ENCODE measurements at regions not wholly inside any gene's neighbourhood (a gene's known extent, or its start where the extent isn't known, plus 50 kb on each side); places are given as distances from the start of the nearest gene placed in this dataset.
A peak's percentile ranks its signal among the peaks of the same experiment; 100 is the strongest.

DNA sequence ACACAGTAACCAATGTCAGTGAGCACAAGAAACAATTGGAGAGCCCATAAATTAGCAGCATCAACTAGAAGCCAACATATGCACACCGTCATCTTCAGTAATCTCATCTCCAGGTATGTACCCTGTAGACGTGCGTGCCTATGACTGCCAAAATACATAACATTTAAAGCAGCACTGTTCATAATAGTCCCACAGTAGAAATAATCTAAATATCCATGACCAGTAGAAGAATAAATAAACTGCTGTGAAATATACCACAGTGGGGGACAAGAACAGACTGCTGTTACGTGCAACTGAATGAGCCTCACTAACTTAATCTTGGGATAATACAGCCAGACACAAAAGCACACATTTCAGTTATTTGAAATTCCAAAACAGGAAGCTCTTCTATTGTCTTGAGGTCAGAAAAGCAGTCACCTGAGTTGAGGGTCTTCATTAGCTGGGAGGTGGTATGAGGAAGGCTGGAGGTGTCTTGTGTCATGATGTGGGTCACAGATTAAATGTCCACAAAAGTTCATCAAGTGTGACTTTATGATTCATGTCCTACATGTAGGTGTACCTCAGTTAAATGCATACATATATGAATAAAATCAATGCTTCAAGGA lies 454.2 kb upstream of the AKR1E2 start:
- no peak for DNase-seq
- ATAC-seq (ENCODE audit: low read depth in 2 of 2) = no peak
- Mint-ChIP-seq H3K27ac (peak overlapping the region in 1 of 3 donors; percentile 11), H3K36me3 (no peaks in the 10 kb centered on the region), H3K9me3 (peaks cover 0 to 2% (median 0%) of the 10 kb centered on the region in 7 donors), H3K4me1 (peaks cover 0 to 2% (median 0%) of the 10 kb centered on the region in 4 donors), H3K27me3 (peaks cover 17% of the 10 kb centered on the region), H3K4me3 (no peak overlapping the region)
- Histone ChIP-seq H3K4me3 (ENCODE audit: low read depth, low read length) (no peak overlapping the region), H3K27me3 (ENCODE audit: control insufficient read depth, insufficient read depth, low read length) (peaks cover 2% of the 10 kb centered on the region), H3K4me1 (ENCODE audit: control insufficient read depth, insufficient read depth, low read length, poor library complexity, severe bottlenecking) (no peaks in the 10 kb centered on the region), H3K27ac (ENCODE audit: insufficient read depth, low read length, poor library complexity, severe bottlenecking) (no peak overlapping the region), H3K9me3 (ENCODE audit: control insufficient read depth in 2 of 2, low read length in 2 of 2) (no peaks in the 10 kb centered on the region), H3K36me3 (ENCODE audit: control insufficient read depth, insufficient read depth, low read length) (no peaks in the 10 kb centered on the region)

DNA sequence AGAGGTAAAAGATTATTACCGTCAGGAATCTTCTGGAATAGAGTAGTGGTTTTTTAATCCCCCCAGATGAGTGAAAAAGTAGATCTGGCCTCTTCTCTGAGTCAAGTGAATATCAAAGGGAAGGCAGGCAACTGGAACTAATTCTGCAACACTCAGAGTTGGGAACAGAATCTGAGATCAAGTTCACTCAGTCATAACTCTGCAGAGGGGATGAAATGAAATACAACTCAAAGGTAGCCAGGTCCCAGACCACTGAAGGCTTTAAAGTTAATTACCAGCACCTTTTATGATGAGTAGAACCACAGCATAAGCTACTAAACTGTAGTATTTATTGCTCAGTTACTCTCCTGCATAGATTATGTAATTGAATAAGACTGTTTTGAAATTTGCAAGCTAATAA lies 455.6 kb upstream of the AKR1E2 start:
- DNase-seq (no peak), ATAC-seq (ENCODE audit: low read depth in 2 of 2) (no peak)
- Histone ChIP-seq H3K36me3 (ENCODE audit: control insufficient read depth, insufficient read depth, low read length) (no peaks in the 10 kb centered on the region), H3K4me3 (ENCODE audit: low read depth, low read length) (no peak overlapping the region), H3K27ac (ENCODE audit: insufficient read depth, low read length, poor library complexity, severe bottlenecking) (no peak overlapping the region), H3K4me1 (ENCODE audit: control insufficient read depth, insufficient read depth, low read length, poor library complexity, severe bottlenecking) (no peaks in the 10 kb centered on the region), H3K9me3 (ENCODE audit: control insufficient read depth in 2 of 2, low read length in 2 of 2) (no peaks in the 10 kb centered on the region), H3K27me3 (ENCODE audit: control insufficient read depth, insufficient read depth, low read length) (peaks cover 2% of the 10 kb centered on the region)
- Mint-ChIP-seq H3K27ac (no peak overlapping the region), H3K27me3 (peaks cover 17% of the 10 kb centered on the region), H3K36me3 (no peaks in the 10 kb centered on the region), H3K4me3 (no peak overlapping the region), H3K9me3 (no peaks in the 10 kb centered on the region), H3K4me1 (peaks cover 0 to 2% (median 0%) of the 10 kb centered on the region in 4 donors)

DNA sequence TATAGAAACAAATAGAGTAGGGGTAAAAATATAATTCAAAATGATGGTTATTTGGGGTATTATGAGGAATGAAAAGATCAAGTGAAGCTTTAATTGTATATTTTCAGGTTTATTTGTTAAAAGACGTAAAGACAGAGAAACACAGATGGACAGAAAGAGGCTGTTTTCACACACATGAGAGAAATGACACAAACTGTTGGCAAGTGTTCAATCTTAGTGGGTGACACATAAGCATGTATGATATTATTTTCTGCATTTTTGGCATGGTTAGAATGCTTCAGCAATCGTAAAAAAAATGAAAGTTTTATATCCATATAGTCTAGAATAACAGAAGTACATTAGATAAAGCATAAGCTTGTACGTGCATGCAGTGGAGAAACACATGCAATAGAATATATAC lies 464.4 kb upstream of the AKR1E2 start:
- peaks cover 4% of the 10 kb centered on the region for H3K27me3 Mint-ChIP-seq
- H3K36me3 ChIP-seq (ENCODE audit: control insufficient read depth, insufficient read depth, low read length) = no peaks in the 10 kb centered on the region
- DNase-seq = no peak
- ATAC-seq (ENCODE audit: low read depth in 2 of 2) = no peak
- no peak overlapping the region for H3K27ac Mint-ChIP-seq
- no peak overlapping the region for H3K4me3 ChIP-seq (ENCODE audit: low read depth, low read length)
- no peak overlapping the region for H3K4me3 Mint-ChIP-seq
- no peaks in the 10 kb centered on the region for H3K9me3 ChIP-seq (ENCODE audit: control insufficient read depth in 2 of 2, low read length in 2 of 2)
- H3K36me3 Mint-ChIP-seq = no peaks in the 10 kb centered on the region
- no peaks in the 10 kb centered on the region for H3K27me3 ChIP-seq (ENCODE audit: control insufficient read depth, insufficient read depth, low read length)
- no peak overlapping the region for H3K27ac ChIP-seq (ENCODE audit: insufficient read depth, low read length, poor library complexity, severe bottlenecking)
- H3K9me3 Mint-ChIP-seq = peaks cover 0 to 2% (median 0%) of the 10 kb centered on the region in 7 donors
- H3K4me1 ChIP-seq (ENCODE audit: control insufficient read depth, insufficient read depth, low read length, poor library complexity, severe bottlenecking) = no peaks in the 10 kb centered on the region
- H3K4me1 Mint-ChIP-seq = no peaks in the 10 kb centered on the region

DNA sequence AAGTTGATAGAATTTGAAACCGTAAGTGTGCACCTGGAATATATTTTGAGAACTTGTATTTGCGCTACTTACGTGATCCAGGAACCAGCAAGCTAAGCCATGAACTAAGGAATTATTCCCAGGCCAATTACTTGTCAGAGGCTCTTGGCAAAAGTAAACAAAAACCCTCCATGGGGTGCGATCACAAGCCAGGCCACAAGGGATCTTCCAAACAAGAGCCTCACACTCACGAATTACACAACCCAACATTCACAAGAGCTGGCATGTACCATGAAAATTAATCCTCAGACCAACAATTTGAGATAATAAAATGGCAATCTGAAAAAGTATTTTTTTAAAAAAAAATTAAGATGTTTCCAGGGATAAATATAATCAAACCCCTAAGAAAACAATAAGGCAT lies 467.0 kb upstream of the AKR1E2 start:
- H3K27me3 Mint-ChIP-seq = peaks cover 4% of the 10 kb centered on the region
- peaks cover under 1 to 2% (median 1%) of the 10 kb centered on the region in 4 donors for H3K4me1 Mint-ChIP-seq
- no peaks in the 10 kb centered on the region for H3K36me3 ChIP-seq (ENCODE audit: control insufficient read depth, insufficient read depth, low read length)
- H3K4me3 ChIP-seq (ENCODE audit: low read depth, low read length) = no peak overlapping the region
- DNase-seq = no peak
- ATAC-seq (ENCODE audit: low read depth in 2 of 2) = no peak
- H3K36me3 Mint-ChIP-seq = no peaks in the 10 kb centered on the region
- no peak overlapping the region for H3K4me3 Mint-ChIP-seq
- no peaks in the 10 kb centered on the region for H3K27me3 ChIP-seq (ENCODE audit: control insufficient read depth, insufficient read depth, low read length)
- H3K9me3 ChIP-seq (ENCODE audit: control insufficient read depth in 2 of 2, low read length in 2 of 2) = no peaks in the 10 kb centered on the region
- no peaks in the 10 kb centered on the region for H3K4me1 ChIP-seq (ENCODE audit: control insufficient read depth, insufficient read depth, low read length, poor library complexity, severe bottlenecking)
- no peak overlapping the region for H3K27ac ChIP-seq (ENCODE audit: insufficient read depth, low read length, poor library complexity, severe bottlenecking)
- H3K27ac Mint-ChIP-seq = peak overlapping the region in 1 of 3 donors; percentile 20
- H3K9me3 Mint-ChIP-seq = peaks cover 0 to 2% (median 0%) of the 10 kb centered on the region in 7 donors

DNA sequence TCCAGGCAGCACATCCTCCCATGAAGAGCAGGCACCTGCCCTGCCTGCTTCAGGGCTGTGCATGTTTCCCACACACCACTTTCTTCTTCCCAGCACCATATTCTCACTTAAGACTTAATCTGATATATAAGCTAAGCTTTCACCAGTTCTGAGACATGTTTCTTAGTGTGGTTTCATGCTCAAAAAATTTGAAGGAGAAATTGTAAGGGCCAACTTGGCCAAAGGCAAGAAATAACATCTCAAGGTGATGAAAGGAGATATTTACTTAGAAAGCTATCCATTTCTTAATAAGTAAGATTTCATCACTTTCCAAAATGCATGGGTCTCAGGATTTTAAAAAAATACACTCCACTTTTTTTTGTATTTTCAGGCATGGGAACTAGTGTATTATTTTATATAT lies 468.1 kb upstream of the AKR1E2 start:
- no peak overlapping the region for H3K4me3 Mint-ChIP-seq
- no peak overlapping the region for H3K4me3 ChIP-seq (ENCODE audit: low read depth, low read length)

DNA sequence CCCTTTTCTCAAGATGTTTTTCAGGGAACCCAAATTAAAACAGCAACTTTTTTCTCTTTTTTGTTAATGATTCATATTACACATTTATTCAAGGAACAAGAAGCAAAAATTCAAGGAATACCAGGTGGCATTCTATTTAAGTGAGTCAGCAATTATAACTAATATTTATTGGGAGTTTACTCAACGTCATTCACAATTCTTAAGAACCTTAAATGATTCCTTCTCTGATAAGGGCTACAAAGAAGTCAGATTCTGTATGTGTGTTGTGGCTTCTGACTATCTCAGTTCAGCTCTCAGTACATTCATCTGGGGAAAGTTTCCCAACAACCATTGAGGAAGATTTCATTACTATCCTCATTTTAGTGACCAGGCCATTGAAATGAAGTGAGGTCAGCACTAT lies 470.7 kb upstream of the AKR1E2 start:
- H3K36me3 Mint-ChIP-seq = no peaks in the 10 kb centered on the region

More for the DNA sequence above, 468.1 kb upstream of the AKR1E2 start:
- Mint-ChIP-seq H3K9me3 (peaks cover 0 to 2% (median 0%) of the 10 kb centered on the region in 7 donors), H3K4me1 (peaks cover 3 to 8% (median 4%) of the 10 kb centered on the region in 4 donors), H3K27ac (no peak overlapping the region), H3K36me3 (no peaks in the 10 kb centered on the region), H3K27me3 (no peaks in the 10 kb centered on the region)
- H3K9me3 ChIP-seq (ENCODE audit: control insufficient read depth in 2 of 2, low read length in 2 of 2) = no peaks in the 10 kb centered on the region
- no peaks in the 10 kb centered on the region for H3K27me3 ChIP-seq (ENCODE audit: control insufficient read depth, insufficient read depth, low read length)
- H3K36me3 ChIP-seq (ENCODE audit: control insufficient read depth, insufficient read depth, low read length) = no peaks in the 10 kb centered on the region
- H3K27ac ChIP-seq (ENCODE audit: insufficient read depth, low read length, poor library complexity, severe bottlenecking) = no peak overlapping the region
- ATAC-seq (ENCODE audit: low read depth in 2 of 2) (no peak), DNase-seq (no peak)
- H3K4me1 ChIP-seq (ENCODE audit: control insufficient read depth, insufficient read depth, low read length, poor library complexity, severe bottlenecking) = no peaks in the 10 kb centered on the region

DNA sequence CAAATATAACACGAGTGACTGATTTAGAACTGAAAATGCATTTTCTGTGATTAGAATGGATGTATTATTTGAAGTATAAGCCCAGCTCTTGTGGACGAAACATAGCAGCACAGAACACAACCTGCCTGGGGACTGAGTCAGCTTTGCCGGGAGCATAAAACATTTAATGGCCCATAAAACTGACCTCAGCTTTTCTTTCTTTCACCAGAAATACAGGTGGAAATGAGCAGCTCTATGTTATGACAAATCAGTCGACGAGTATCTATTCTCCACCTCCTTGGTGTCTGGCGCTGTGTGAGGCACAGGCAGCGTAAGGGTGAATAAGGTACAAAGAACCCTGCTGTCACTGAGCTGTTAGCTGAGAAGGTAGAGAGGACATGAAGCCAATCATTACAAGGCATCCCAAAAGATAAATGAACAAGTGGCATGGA lies 471.6 kb upstream of the AKR1E2 start:
- H3K27ac Mint-ChIP-seq = no peak overlapping the region
- Histone ChIP-seq H3K9me3 (ENCODE audit: control insufficient read depth in 2 of 2, low read length in 2 of 2) (no peaks in the 10 kb centered on the region), H3K27me3 (ENCODE audit: control insufficient read depth, insufficient read depth, low read length) (no peaks in the 10 kb centered on the region), H3K36me3 (ENCODE audit: control insufficient read depth, insufficient read depth, low read length) (no peaks in the 10 kb centered on the region), H3K27ac (ENCODE audit: insufficient read depth, low read length, poor library complexity, severe bottlenecking) (no peak overlapping the region), H3K4me1 (ENCODE audit: control insufficient read depth, insufficient read depth, low read length, poor library complexity, severe bottlenecking) (no peaks in the 10 kb centered on the region), H3K4me3 (ENCODE audit: low read depth, low read length) (no peak overlapping the region)
- H3K27me3 Mint-ChIP-seq = no peaks in the 10 kb centered on the region
- H3K36me3 Mint-ChIP-seq = no peaks in the 10 kb centered on the region
- ATAC-seq (ENCODE audit: low read depth in 2 of 2) (no peak), DNase-seq (no peak)
- peaks cover 3 to 10% (median 6%) of the 10 kb centered on the region in 4 donors for H3K4me1 Mint-ChIP-seq
- H3K9me3 Mint-ChIP-seq = peaks cover 0 to 2% (median 0%) of the 10 kb centered on the region in 7 donors
- no peak overlapping the region for H3K4me3 Mint-ChIP-seq

More for the DNA sequence above, 470.7 kb upstream of the AKR1E2 start:
- H3K9me3 ChIP-seq (ENCODE audit: control insufficient read depth in 2 of 2, low read length in 2 of 2) = no peaks in the 10 kb centered on the region
- DNase-seq = no peak
- Mint-ChIP-seq H3K27me3 (no peaks in the 10 kb centered on the region), H3K27ac (no peak overlapping the region), H3K4me1 (peaks cover 3 to 10% (median 6%) of the 10 kb centered on the region in 4 donors), H3K4me3 (no peak overlapping the region), H3K9me3 (peaks cover 0 to 2% (median 0%) of the 10 kb centered on the region in 7 donors)
- no peaks in the 10 kb centered on the region for H3K4me1 ChIP-seq (ENCODE audit: control insufficient read depth, insufficient read depth, low read length, poor library complexity, severe bottlenecking)
- no peak for ATAC-seq (ENCODE audit: low read depth in 2 of 2)
- H3K36me3 ChIP-seq (ENCODE audit: control insufficient read depth, insufficient read depth, low read length) = no peaks in the 10 kb centered on the region
- no peak overlapping the region for H3K27ac ChIP-seq (ENCODE audit: insufficient read depth, low read length, poor library complexity, severe bottlenecking)
- H3K27me3 ChIP-seq (ENCODE audit: control insufficient read depth, insufficient read depth, low read length) = no peaks in the 10 kb centered on the region
- H3K4me3 ChIP-seq (ENCODE audit: low read depth, low read length) = no peak overlapping the region

DNA sequence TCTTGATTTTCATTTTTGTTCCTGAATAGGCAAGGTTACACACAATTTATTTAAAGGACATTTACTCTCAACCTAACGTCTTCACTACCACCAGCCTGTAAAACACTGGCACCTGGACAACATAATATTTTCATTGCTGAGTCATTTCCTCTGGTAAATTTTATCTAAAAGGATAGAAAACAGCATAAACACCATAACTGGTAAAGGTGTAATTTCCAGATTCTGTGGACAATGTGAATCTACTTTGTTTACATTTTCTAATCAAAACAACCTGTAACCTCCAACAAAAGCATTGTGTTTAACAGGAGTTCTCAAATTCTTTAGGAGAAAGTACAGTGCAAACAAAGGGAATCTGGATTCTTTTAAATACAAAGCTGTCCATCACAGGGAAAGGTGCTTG lies 472.0 kb upstream of the AKR1E2 start:
- Mint-ChIP-seq H3K4me3 (no peak overlapping the region), H3K27me3 (no peaks in the 10 kb centered on the region), H3K27ac (no peak overlapping the region), H3K4me1 (peaks cover 3 to 10% (median 6%) of the 10 kb centered on the region in 4 donors), H3K36me3 (no peaks in the 10 kb centered on the region), H3K9me3 (peaks cover 0 to 2% (median 0%) of the 10 kb centered on the region in 7 donors)
- Histone ChIP-seq H3K27me3 (ENCODE audit: control insufficient read depth, insufficient read depth, low read length) (no peaks in the 10 kb centered on the region), H3K4me3 (ENCODE audit: low read depth, low read length) (no peak overlapping the region), H3K4me1 (ENCODE audit: control insufficient read depth, insufficient read depth, low read length, poor library complexity, severe bottlenecking) (no peaks in the 10 kb centered on the region), H3K36me3 (ENCODE audit: control insufficient read depth, insufficient read depth, low read length) (no peaks in the 10 kb centered on the region), H3K27ac (ENCODE audit: insufficient read depth, low read length, poor library complexity, severe bottlenecking) (no peak overlapping the region), H3K9me3 (ENCODE audit: control insufficient read depth in 2 of 2, low read length in 2 of 2) (no peaks in the 10 kb centered on the region)
- ATAC-seq (ENCODE audit: low read depth in 2 of 2) (no peak), DNase-seq (peak in 1 of 3 donors; percentile 7)

Measured in CD4-positive, CD25-positive, alpha-beta regulatory T cell (primary cell).